HG02571 (cell line): ENCODE measurements at regions not wholly inside any gene's neighbourhood (a gene's known extent, or its start where the extent isn't known, plus 50 kb on each side); places are given as distances from the start of the nearest gene placed in this dataset.

Experiments
- ATAC-seq: cut with Tn5 transposase; IDR thresholded peaks from one replicate; pipeline ENCODE4 v1.9.1; 2021; ENCODE audit warnings: mild to moderate bottlenecking, moderate library complexity; ENCODE audit not compliant: unreplicated experiment

- no peak for ATAC-seq
Observed at GRCh38 chr1:87805666-87806378, 477.1 kb downstream of the LMO4 start.

GRCh38 chr1:87806379-87807094, 477.9 kb downstream of the LMO4 start:
- no peak for ATAC-seq

GRCh38 chr1:87810166-87810565, 481.5 kb downstream of the LMO4 start:
- no peak for ATAC-seq

- peak; percentile 78 for ATAC-seq
Observed at GRCh38 chr1:87812871-87813577, 484.3 kb downstream of the LMO4 start.

GRCh38 chr1:87814573-87814972, 485.9 kb downstream of the LMO4 start:
- ATAC-seq, result no peak

- no peak for ATAC-seq
Observed at GRCh38 chr1:87816646-87817045, 488.0 kb downstream of the LMO4 start.

GRCh38 chr1:87820668-87821334, 492.1 kb downstream of the LMO4 start:
- ATAC-seq, result no peak

GRCh38 chr1:87821335-87821697, 492.6 kb downstream of the LMO4 start:
- ATAC-seq, result no peak

- peak; percentile 94 for ATAC-seq
Observed at GRCh38 chr1:87826681-87827251, 498.1 kb downstream of the LMO4 start.

- no peak for ATAC-seq
Observed at GRCh38 chr1:87829360-87829759, 500.7 kb downstream of the LMO4 start.

GRCh38 chr1:87830432-87830978, 501.8 kb downstream of the LMO4 start:
- ATAC-seq, result no peak

GRCh38 chr1:87833166-87833565, 504.5 kb downstream of the LMO4 start:
- ATAC-seq, result no peak

GRCh38 chr1:87834151-87834550, 505.5 kb downstream of the LMO4 start:
- no peak for ATAC-seq

GRCh38 chr1:87834941-87835340, 506.3 kb downstream of the LMO4 start:
- ATAC-seq, result no peak

GRCh38 chr1:87840767-87841166, 512.1 kb downstream of the LMO4 start:
- ATAC-seq, result no peak

- no peak for ATAC-seq
Observed at GRCh38 chr1:87841332-87841731, 512.7 kb downstream of the LMO4 start.

GRCh38 chr1:87842156-87842555, 513.5 kb downstream of the LMO4 start:
- no peak for ATAC-seq

- no peak for ATAC-seq
Observed at GRCh38 chr1:87844251-87844650, 515.6 kb downstream of the LMO4 start.

- no peak for ATAC-seq
Observed at GRCh38 chr1:87851490-87851889, 522.8 kb downstream of the LMO4 start.

- ATAC-seq, result no peak
Observed at GRCh38 chr1:87852410-87853161, 523.9 kb downstream of the LMO4 start.
